SK-N-SH (cell line): ENCODE measurements at regions not wholly inside any gene's neighbourhood (a gene's known extent, or its start where the extent isn't known, plus 50 kb on each side); places are given as distances from the start of the nearest gene placed in this dataset.

Experiments used
- CTCF ChIA-PET: fragments of 300-600, 350-600 bp; formaldehyde crosslinking; extraction: SDS; loops from one replicate; lab custom pipeline; 2021; lab: Yijun Ruan, JAX
- POLR2A ChIA-PET: fragments of 350-600 bp; sonication (Branson Sonifier 250); formaldehyde crosslinking; extraction: SDS; loops from one replicate; lab custom pipeline; 2020; ENCODE audit warnings: antibody characterized with exemption, inconsistent platforms; lab: Yijun Ruan, JAX
- DNase-seq: peaks from one replicate; pipeline ENCODE4 v3.0.0; 2012
- H2AFZ ChIP-seq: fragments of 200-600 bp; sonication (generic); 2 replicates; pipeline ENCODE4 v1.8.1; 2016; ENCODE audit warnings: antibody characterized with exemption, mild to moderate bottlenecking, low read depth
- H3F3A ChIP-seq: fragments of 200-600 bp; sonication (generic); replicated peaks from 2 replicates; pipeline ENCODE3; 2016; ENCODE audit warnings: antibody characterized with exemption, mild to moderate bottlenecking; ENCODE audit not compliant: insufficient read depth
- H3K27ac ChIP-seq, 2 experiments: fragments of 200-500 bp in 1 of 2; fragments of 200-600 bp in 1 of 2; sonication (Bioruptor generic) in 1 of 2; sonication (generic), shearing (Covaris generic) in 1 of 2; 2 replicates each; pipeline versions ENCODE4 v1.5.1 to v1.6.1; 2014 to 2016; ENCODE audit warnings: low read depth in 2 of 2, inconsistent platforms in 1 of 2, low read length in 1 of 2, mild to moderate bottlenecking in 1 of 2, mixed read lengths in 1 of 2
- H3K27me3 ChIP-seq: fragments of 200-600 bp; sonication (generic), shearing (Covaris generic); 2 replicates; pipeline ENCODE4 v1.6.1; 2016; ENCODE audit warnings: mixed run types; ENCODE audit not compliant: insufficient read depth
- H3K36me3 ChIP-seq, 2 experiments: fragments of 200-500 bp in 1 of 2; fragments of 200-600 bp in 1 of 2; sonication (Bioruptor generic) in 1 of 2; sonication (generic) in 1 of 2; replicated peaks in 1 of 2; 2 replicates each; pipeline versions ENCODE3 to v1.5.1; 2014 to 2016; ENCODE audit warnings: low read length in 1 of 2, mild to moderate bottlenecking in 1 of 2; ENCODE audit not compliant: insufficient read depth in 2 of 2, control insufficient read depth in 1 of 2
- H3K4me1 ChIP-seq, 2 experiments: fragments of 200-500 bp in 1 of 2; fragments of 200-600 bp in 1 of 2; sonication (Bioruptor generic) in 1 of 2; sonication (generic), shearing (Covaris generic) in 1 of 2; 2 replicates each; pipeline versions ENCODE4 v1.5.1 to v1.6.1; 2014 to 2016; ENCODE audit warnings: low read depth in 1 of 2, low read length in 1 of 2, mixed run types in 1 of 2; ENCODE audit not compliant: insufficient read depth in 2 of 2, control insufficient read depth in 1 of 2
- H3K4me2 ChIP-seq: fragments of 200-600 bp; sonication (generic), shearing (Covaris generic); 2 replicates; pipeline ENCODE4 v1.6.1; 2017; ENCODE audit warnings: mixed run types
- H3K4me3 ChIP-seq, 2 experiments: fragments of 200-500 bp in 1 of 2; fragments of 200-600 bp in 1 of 2; sonication (Bioruptor generic) in 1 of 2; sonication (generic), shearing (Covaris generic) in 1 of 2; 2 replicates each; pipeline versions ENCODE4 v1.5.1 to v1.8.1; 2014 to 2016; ENCODE audit warnings: low read depth in 2 of 2, inconsistent platforms in 1 of 2, low read length in 1 of 2, mild to moderate bottlenecking in 1 of 2, mixed read lengths in 1 of 2, moderate library complexity in 1 of 2
- H3K79me2 ChIP-seq: fragments of 200-600 bp; sonication (generic); 2 replicates; pipeline ENCODE4 v1.8.1; 2017; ENCODE audit warnings: mild to moderate bottlenecking; ENCODE audit not compliant: insufficient read depth
- H3K9ac ChIP-seq: fragments of 200-600 bp; sonication (generic); 2 replicates; pipeline ENCODE4 v1.6.1; 2017; ENCODE audit warnings: mixed run types
- H3K9me2 ChIP-seq: fragments of 200-600 bp; sonication (generic); 2 replicates; pipeline ENCODE4 v1.6.1; 2017; ENCODE audit warnings: mixed run types
- H3K9me3 ChIP-seq: fragments of 200-600 bp; sonication (generic); 2 replicates; pipeline ENCODE4 v1.6.1; 2017; ENCODE audit warnings: mixed run types, mild to moderate bottlenecking, moderate library complexity
- H4K20me1 ChIP-seq: fragments of 200-600 bp; sonication (generic); 2 replicates; pipeline ENCODE4 v1.6.1; 2017; ENCODE audit warnings: mild to moderate bottlenecking, mixed run types; ENCODE audit not compliant: insufficient read depth
- CTCF ChIP-seq: fragments of 200-600 bp; sonication (generic); IDR thresholded peaks from 2 replicates; pipeline ENCODE4 v1.6.1; 2017; ENCODE audit warnings: antibody characterized with exemption, mild to moderate bottlenecking, moderate library complexity
- ELF1 ChIP-seq: IDR thresholded peaks from 2 replicates; pipeline ENCODE4 v1.4.0; 2012
- EP300 ChIP-seq, 2 experiments: IDR thresholded peaks; 2 replicates each; pipeline versions ENCODE4 v1.4.0 to v1.6.1; 2012; ENCODE audit warnings: borderline replicate concordance in 1 of 2, low read depth in 1 of 2, low read length in 1 of 2
- GABPA ChIP-seq: IDR thresholded peaks from 2 replicates; pipeline ENCODE4 v1.4.0; 2012; ENCODE audit warnings: low read depth, mild to moderate bottlenecking
- JUND ChIP-seq: IDR thresholded peaks from 2 replicates; pipeline ENCODE4 v1.4.0; 2012
- MEF2A ChIP-seq: IDR thresholded peaks from 2 replicates; pipeline ENCODE4 v1.4.0; 2012; ENCODE audit warnings: low read depth, borderline replicate concordance
- MXI1 ChIP-seq: IDR thresholded peaks from 2 replicates; pipeline ENCODE4 v1.6.1; 2012; ENCODE audit warnings: mild to moderate bottlenecking, low read depth, low read length, improper control_type of control experiment
- NFIC ChIP-seq: IDR thresholded peaks from 2 replicates; pipeline ENCODE4 v1.4.0; 2012; ENCODE audit warnings: borderline replicate concordance
- NRF1 ChIP-seq: IDR thresholded peaks from 2 replicates; pipeline ENCODE4 v1.6.1; 2012; ENCODE audit warnings: low read depth, mild to moderate bottlenecking, low read length
- POLR2AphosphoS5 ChIP-seq: IDR thresholded peaks from 2 replicates; pipeline ENCODE4 v1.6.1; 2012; ENCODE audit warnings: low read depth, low read length
- RCOR1 ChIP-seq: fragments of 150-350 bp; IDR thresholded peaks from 2 replicates; pipeline ENCODE4 v1.6.1; 2017; ENCODE audit warnings: antibody characterized with exemption, low read length
- RFX5 ChIP-seq: IDR thresholded peaks from 2 replicates; pipeline ENCODE4 v1.6.1; 2012; ENCODE audit warnings: mild to moderate bottlenecking, improper control_type of control experiment, low read length
- RXRA ChIP-seq: IDR thresholded peaks from 2 replicates; pipeline ENCODE4 v1.4.0; 2012; ENCODE audit warnings: low read depth, mild to moderate bottlenecking, borderline replicate concordance
- SIN3A ChIP-seq: IDR thresholded peaks from 2 replicates; pipeline ENCODE4 v1.6.1; 2012; ENCODE audit warnings: low read depth, mild to moderate bottlenecking, low read length, moderate library complexity, borderline replicate concordance
- TCF12 ChIP-seq: IDR thresholded peaks from 2 replicates; pipeline ENCODE4 v1.4.0; 2012
- TEAD4 ChIP-seq: IDR thresholded peaks from 2 replicates; pipeline ENCODE4 v1.4.0; 2012; ENCODE audit warnings: mild to moderate bottlenecking, borderline replicate concordance; ENCODE audit not compliant: insufficient read depth
- YY1 ChIP-seq: IDR thresholded peaks from 2 replicates; pipeline ENCODE4 v1.4.0; 2012; ENCODE audit warnings: low read depth, mild to moderate bottlenecking
- WGBS: methylation state at CpG from one replicate; pipeline ENCODE4 v1.1.6; 2017; ENCODE audit warnings: low lambda C conversion rate; 5-methylcytosine and 5-hydroxymethylcytosine counted together
- TF ChIP-seq, protein P1 (sequence below): fragments of 150-350 bp; IDR thresholded peaks from 2 replicates; pipeline ENCODE4 v1.6.1; 2016; ENCODE audit warnings: mild to moderate bottlenecking, low read depth, low read length

DNA sequence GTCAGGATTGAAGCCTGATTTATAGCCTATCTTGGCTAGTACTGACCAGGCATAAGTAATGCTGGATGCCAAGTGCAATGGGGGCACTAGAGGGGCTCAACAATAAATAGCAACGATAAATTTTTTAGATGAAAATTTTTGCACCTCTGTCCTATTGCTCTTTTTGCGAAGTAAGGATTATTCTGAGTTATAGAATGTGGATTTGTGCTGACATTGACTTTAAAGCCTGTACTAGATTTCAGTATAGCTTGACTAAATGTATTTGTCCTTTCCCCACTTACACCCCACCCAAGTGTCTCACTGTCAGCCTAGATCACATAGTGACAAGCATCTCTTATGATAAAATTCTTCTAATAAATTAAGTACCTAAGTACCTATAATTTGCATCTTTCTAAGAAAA lies 757.0 kb downstream of the GRIK2 start:
- no peaks in the 10 kb centered on the region; the same call in 1 of the 2 replicates for H3K9me3 ChIP-seq
- no peaks in the 10 kb centered on the region for H3K36me3 ChIP-seq
- DNase-seq = no peak
- H3K4me1 ChIP-seq = no peaks in the 10 kb centered on the region
- ChIA-PET POLR2A (no interaction called here), CTCF (no interaction called here)
- H3K4me2 ChIP-seq = no peak overlapping the region
- WGBS = 45% methylated on average over 2 of the region's 2 CpGs
- H2AFZ ChIP-seq = no peak overlapping the region
- H3K9ac ChIP-seq = no peak overlapping the region
- no peaks in the 10 kb centered on the region for H3K79me2 ChIP-seq
- no peaks in the 10 kb centered on the region for H3K9me2 ChIP-seq
- TF ChIP-seq RCOR1 = no peak
- no peak for TF ChIP-seq YY1
- no peak for TF ChIP-seq GABPA
- no peak for TF ChIP-seq TEAD4
- TF ChIP-seq EP300 (IDR thresholded peaks at IDR 0.05; ENCODE audit: borderline replicate concordance in 1 of 2, low read depth in 1 of 2, low read length in 1 of 2) = no peak
- no peak for TF ChIP-seq NFIC
- no peak for TF ChIP-seq RXRA
- TF ChIP-seq RFX5 = no peak
- no peak for TF ChIP-seq JUND
- H3K27me3 ChIP-seq = no peaks in the 10 kb centered on the region
- no peak overlapping the region for H3K4me3 ChIP-seq
- H3F3A ChIP-seq = no peaks in the 10 kb centered on the region
- no peaks in the 10 kb centered on the region for H4K20me1 ChIP-seq
- H3K27ac ChIP-seq = no peak overlapping the region

GRCh38 chr6:102154176-102154575 lies 760.7 kb downstream of the GRIK2 start:
- H3K36me3 ChIP-seq = no peaks in the 10 kb centered on the region
- no peak for DNase-seq
- no peaks in the 10 kb centered on the region for H3K79me2 ChIP-seq
- no peak overlapping the region for H3K4me2 ChIP-seq
- no peaks in the 10 kb centered on the region for H3K27me3 ChIP-seq
- H4K20me1 ChIP-seq = no peaks in the 10 kb centered on the region
- no peaks in the 10 kb centered on the region for H3K9me3 ChIP-seq
- no peak overlapping the region for H3K4me3 ChIP-seq
- no peak overlapping the region for H3K27ac ChIP-seq
- CTCF ChIA-PET = interaction anchor here (1.0 kb wide), 1 partner anchor 9 kb away, joined by 3 read pairs; no protein-coding TSS in a partner anchor
- no peaks in the 10 kb centered on the region for H3F3A ChIP-seq
- TF ChIP-seq CTCF = no peak
- TF ChIP-seq TCF12 = no peak
- no peak for TF ChIP-seq SIN3A
- TF ChIP-seq YY1 = no peak
- no peak for TF ChIP-seq MEF2A
- TF ChIP-seq MXI1 = no peak
- no peak for TF ChIP-seq POLR2AphosphoS5
- TF ChIP-seq ELF1 = no peak
- TF ChIP-seq NFIC = no peak
- TF ChIP-seq, protein P1, sequence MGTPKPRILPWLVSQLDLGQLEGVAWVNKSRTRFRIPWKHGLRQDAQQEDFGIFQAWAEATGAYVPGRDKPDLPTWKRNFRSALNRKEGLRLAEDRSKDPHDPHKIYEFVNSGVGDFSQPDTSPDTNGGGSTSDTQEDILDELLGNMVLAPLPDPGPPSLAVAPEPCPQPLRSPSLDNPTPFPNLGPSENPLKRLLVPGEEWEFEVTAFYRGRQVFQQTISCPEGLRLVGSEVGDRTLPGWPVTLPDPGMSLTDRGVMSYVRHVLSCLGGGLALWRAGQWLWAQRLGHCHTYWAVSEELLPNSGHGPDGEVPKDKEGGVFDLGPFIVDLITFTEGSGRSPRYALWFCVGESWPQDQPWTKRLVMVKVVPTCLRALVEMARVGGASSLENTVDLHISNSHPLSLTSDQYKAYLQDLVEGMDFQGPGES = no peak
- no peak for TF ChIP-seq NRF1
- TF ChIP-seq EP300 (IDR thresholded peaks at IDR 0.05; ENCODE audit: borderline replicate concordance in 1 of 2, low read depth in 1 of 2, low read length in 1 of 2) = no peak
- TF ChIP-seq, all 33 proteins: peak for 0
- Histone ChIP-seq H2AFZ (no peak overlapping the region), H3K9me2 (no peaks in the 10 kb centered on the region), H3K9ac (no peak overlapping the region), H3K4me1 (no peaks in the 10 kb centered on the region)
- 26% methylated on average over 2 of the region's 2 CpGs for WGBS
- POLR2A ChIA-PET = no interaction called here
